H9 (cell line): ENCODE measurements at regions not wholly inside any gene's neighbourhood (a gene's known extent, or its start where the extent isn't known, plus 50 kb on each side); places are given as distances from the start of the nearest gene placed in this dataset.
"Not testable (repeated sequence)": the region's sequence is repeated elsewhere in the genome, so short reads cannot be mapped to it uniquely, and the experiment has no call there.

Experiments
- DNase-seq: peaks from one replicate; pipeline ENCODE4 v3.0.0-alpha.2; 2017
- H2AFZ ChIP-seq: one replicate; pipeline ENCODE4 v1.6.1; 2013; ENCODE audit warnings: mild to moderate bottlenecking, low read length, control low read depth, moderate library complexity
- H2AK5ac ChIP-seq: 2 replicates; pipeline ENCODE4 v1.6.1; 2013; ENCODE audit warnings: low read length, control low read depth, mixed read lengths; ENCODE audit not compliant: insufficient read length
- H2BK120ac ChIP-seq: one replicate; pipeline ENCODE4 v1.6.1; 2013; ENCODE audit warnings: low read depth, mild to moderate bottlenecking, low read length, control low read depth, inconsistent platforms; ENCODE audit not compliant: poor library complexity, severe bottlenecking
- H2BK12ac ChIP-seq: 2 replicates; pipeline ENCODE4 v1.6.1; 2013; ENCODE audit warnings: low read length, control low read depth, mixed read lengths, low read depth; ENCODE audit not compliant: insufficient read length
- H2BK15ac ChIP-seq: 2 replicates; pipeline ENCODE4 v1.6.1; 2013; ENCODE audit warnings: low read depth, low read length, control low read depth
- H2BK20ac ChIP-seq: one replicate; pipeline ENCODE4 v1.6.1; 2013; ENCODE audit warnings: low read depth, mild to moderate bottlenecking, low read length, control low read depth, inconsistent platforms; ENCODE audit not compliant: poor library complexity, severe bottlenecking
- H2BK5ac ChIP-seq: 2 replicates; pipeline ENCODE4 v1.6.1; 2013; ENCODE audit warnings: low read length, control low read depth, mixed read lengths; ENCODE audit not compliant: insufficient read length
- H3K14ac ChIP-seq: 2 replicates; pipeline ENCODE4 v1.6.1; 2013; ENCODE audit warnings: low read length, control low read depth; ENCODE audit not compliant: insufficient read depth
- H3K18ac ChIP-seq: 2 replicates; pipeline ENCODE4 v1.6.1; 2013; ENCODE audit warnings: low read depth, mild to moderate bottlenecking, mixed read lengths, low read length, control low read depth; ENCODE audit not compliant: insufficient read length
- H3K23ac ChIP-seq: 2 replicates; pipeline ENCODE4 v1.6.1; 2013; ENCODE audit warnings: low read length, control low read depth, mixed read lengths, low read depth; ENCODE audit not compliant: insufficient read length
- H3K23me2 ChIP-seq: 2 replicates; pipeline ENCODE4 v1.6.1; 2013; ENCODE audit warnings: low read depth, mild to moderate bottlenecking, mixed read lengths, low read length, control low read depth; ENCODE audit not compliant: insufficient read length, poor library complexity, severe bottlenecking
- H3K27ac ChIP-seq: 2 replicates; pipeline ENCODE4 v1.5.1; 2013; ENCODE audit warnings: low read length, control low read depth, mixed read lengths, low read depth; ENCODE audit not compliant: insufficient read length
- H3K27me3 ChIP-seq: 2 replicates; pipeline ENCODE4 v1.6.1; 2013; ENCODE audit warnings: low read length, control low read depth, inconsistent platforms; ENCODE audit not compliant: insufficient read depth
- H3K4ac ChIP-seq: 2 replicates; pipeline ENCODE4 v1.6.1; 2013; ENCODE audit warnings: low read depth, mild to moderate bottlenecking, control low read depth, inconsistent platforms, low read length, moderate library complexity
- H3K4me1 ChIP-seq: 2 replicates; pipeline ENCODE4 v1.6.1; 2013; ENCODE audit warnings: low read length, control low read depth, inconsistent platforms; ENCODE audit not compliant: insufficient read depth
- H3K4me2 ChIP-seq: 2 replicates; pipeline ENCODE4 v1.6.1; 2013; ENCODE audit warnings: low read length, control low read depth, mixed read lengths; ENCODE audit not compliant: insufficient read length, insufficient read depth
- H3K56ac ChIP-seq: 2 replicates; pipeline ENCODE4 v1.6.1; 2013; ENCODE audit warnings: low read depth, mild to moderate bottlenecking, mixed read lengths, low read length, control low read depth; ENCODE audit not compliant: insufficient read length
- H3K79me1 ChIP-seq: 2 replicates; pipeline ENCODE4 v1.6.1; 2013; ENCODE audit warnings: low read depth, mild to moderate bottlenecking, moderate library complexity, low read length, control low read depth, inconsistent platforms; ENCODE audit not compliant: insufficient read depth, poor library complexity, severe bottlenecking
- H3K79me2 ChIP-seq: 2 replicates; pipeline ENCODE4 v1.6.1; 2013; ENCODE audit warnings: low read length, control low read depth, inconsistent platforms; ENCODE audit not compliant: insufficient read depth
- H3K9ac ChIP-seq: 2 replicates; pipeline ENCODE4 v1.6.1; 2013; ENCODE audit warnings: low read length, control low read depth, mixed read lengths; ENCODE audit not compliant: insufficient read length; ENCODE audit errors: extremely low read depth
- H3K9me3 ChIP-seq: one replicate; pipeline ENCODE4 v1.6.1; 2013; ENCODE audit warnings: low read depth, low read length, inconsistent platforms; ENCODE audit not compliant: control insufficient read depth
- H3T11ph ChIP-seq: one replicate; pipeline ENCODE4 v1.6.1; 2013; ENCODE audit warnings: mild to moderate bottlenecking, low read length, control low read depth, inconsistent platforms
- H4K20me1 ChIP-seq: one replicate; pipeline ENCODE4 v1.6.1; 2013; ENCODE audit not compliant: control insufficient read depth, insufficient read length, insufficient read depth
- H4K5ac ChIP-seq: 2 replicates; pipeline ENCODE4 v1.6.1; 2013; ENCODE audit warnings: low read depth, mild to moderate bottlenecking, mixed read lengths, low read length, control low read depth; ENCODE audit not compliant: insufficient read length
- H4K8ac ChIP-seq: replicated peaks from 2 replicates; pipeline ENCODE4 v1.6.1; 2013; ENCODE audit warnings: low read length, control low read depth, mixed read lengths, low read depth; ENCODE audit not compliant: insufficient read length
- H4K91ac ChIP-seq: 2 replicates; pipeline ENCODE4 v1.6.1; 2013; ENCODE audit warnings: low read depth, mild to moderate bottlenecking, moderate library complexity, mixed read lengths, low read length, control low read depth; ENCODE audit not compliant: insufficient read length
- H3K27ac Mint-ChIP-seq, 3 experiments: 2 replicates in 2 of 3; 3 replicates in 1 of 3; pipeline ENCODE4 v1.8.0; 2020 to 2021; ENCODE audit warnings: mixed read lengths in 3 of 3, mild to moderate bottlenecking in 1 of 3, moderate library complexity in 1 of 3
- H3K27me3 Mint-ChIP-seq: 2 replicates; pipeline ENCODE4 v1.8.0; 2021; ENCODE audit warnings: low read depth, mild to moderate bottlenecking, moderate library complexity, mixed read lengths
- H3K36me3 Mint-ChIP-seq, 3 experiments: 2 replicates in 2 of 3; 3 replicates in 1 of 3; pipeline ENCODE4 v1.8.0; 2020 to 2021; ENCODE audit warnings: low read depth in 3 of 3, mixed read lengths in 3 of 3; ENCODE audit not compliant: insufficient read depth in 1 of 3
- H3K4me1 Mint-ChIP-seq, 2 experiments: 2 replicates each; pipeline ENCODE4 v1.8.0; 2020; ENCODE audit warnings: mixed read lengths in 2 of 2
- H3K4me3 Mint-ChIP-seq, 2 experiments: 2 replicates in 1 of 2; 3 replicates in 1 of 2; pipeline ENCODE4 v1.8.0; 2020 to 2021; ENCODE audit warnings: mild to moderate bottlenecking in 2 of 2, mixed read lengths in 2 of 2, moderate library complexity in 1 of 2
- H3K9me3 Mint-ChIP-seq, 2 experiments: 2 replicates in 1 of 2; 3 replicates in 1 of 2; pipeline ENCODE4 v1.8.0; 2020; ENCODE audit warnings: mild to moderate bottlenecking in 2 of 2, mixed read lengths in 2 of 2, moderate library complexity in 1 of 2
- WGBS: extraction: QIAGEN DNeasy Blood & Tissue Kit; methylation state at CpG from one replicate; pipeline ENCODE4 v1.1.7; 2013; ENCODE audit warnings: missing lambda C conversion rate, low lambda C conversion rate, mixed read lengths; ENCODE audit not compliant: insufficient read length; ENCODE audit errors: extremely low coverage; 5-methylcytosine and 5-hydroxymethylcytosine counted together

GRCh38 chr1:120542940-120543339 lies 128.1 kb downstream of the NBPF8 start:
- H4K20me1 ChIP-seq, H2BK5ac ChIP-seq, H2BK15ac ChIP-seq, H3K27me3 Mint-ChIP-seq, H3K9me3 ChIP-seq, H3K4me1 ChIP-seq, H3K79me2 ChIP-seq, H4K91ac ChIP-seq, H3K9me3 Mint-ChIP-seq, H2BK12ac ChIP-seq, H3K27me3 ChIP-seq, H2BK120ac ChIP-seq, H3K27ac ChIP-seq, H3K79me1 ChIP-seq, H3K23me2 ChIP-seq, H4K8ac ChIP-seq, H3K56ac ChIP-seq, H3K4ac ChIP-seq, H2AFZ ChIP-seq, H3K4me1 Mint-ChIP-seq, H3K14ac ChIP-seq, H2AK5ac ChIP-seq, H4K5ac ChIP-seq, H3K23ac ChIP-seq, H3K4me2 ChIP-seq, H3K27ac Mint-ChIP-seq, H2BK20ac ChIP-seq, H3T11ph ChIP-seq, H3K36me3 Mint-ChIP-seq, H3K9ac ChIP-seq, H3K18ac ChIP-seq, H3K4me3 Mint-ChIP-seq, DNase-seq: not testable (repeated sequence)
- no CpG with 5 or more reads among the region's 2 CpGs for WGBS
